ENCODE measurements at regions not wholly inside any gene's neighbourhood (a gene's known extent, or its start where the extent isn't known, plus 50 kb on each side); places are given as distances from the start of the nearest gene placed in this dataset.

GRCh38 chr2:219852626-219853025 lies 225.2 kb downstream of the SLC4A3 start:
- Mint-ChIP-seq H3K27me3 (peaks cover 54% of the 10 kb centered on the region), H3K27ac (no peak overlapping the region), H3K9me3 (peaks cover 6% of the 10 kb centered on the region), H3K36me3 (no peaks in the 10 kb centered on the region), H3K4me1 (ENCODE audit: unreplicated experiment) (peaks cover 10% of the 10 kb centered on the region), H3K4me3 (no peak overlapping the region)
- DNase-seq (ENCODE audit: extremely low spot score, unreplicated experiment): no peak
- TF ChIP-seq CTCF (conservative IDR thresholded peaks at IDR 0.05): no peak

DNA sequence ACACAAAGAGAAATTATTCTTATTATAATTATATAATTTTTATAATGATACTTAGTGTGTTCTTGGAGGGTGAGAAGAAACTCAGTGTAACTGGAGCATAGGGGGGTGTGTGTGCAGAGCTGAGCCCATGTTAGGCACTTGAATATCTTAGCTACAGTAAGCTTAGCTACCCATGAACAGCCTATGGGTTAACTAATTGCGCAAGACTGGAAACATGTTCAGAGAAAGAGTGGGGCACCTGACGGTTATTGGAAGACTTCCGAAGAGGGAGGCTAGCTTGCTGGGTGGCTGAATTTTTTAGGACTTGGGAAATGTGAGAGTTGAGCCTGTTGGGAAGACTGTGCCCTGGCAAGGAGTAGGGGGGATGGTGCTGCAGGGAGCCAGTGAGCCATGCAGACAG lies 229.2 kb downstream of the SLC4A3 start:
- no peak for DNase-seq (ENCODE audit: extremely low spot score, unreplicated experiment)
- peaks cover 6% of the 10 kb centered on the region for H3K9me3 Mint-ChIP-seq
- no peak for TF ChIP-seq CTCF (conservative IDR thresholded peaks at IDR 0.05)
- H3K4me3 Mint-ChIP-seq: no peak overlapping the region
- no peaks in the 10 kb centered on the region for H3K36me3 Mint-ChIP-seq
- peaks cover 49% of the 10 kb centered on the region for H3K27me3 Mint-ChIP-seq
- peaks cover 10% of the 10 kb centered on the region for H3K4me1 Mint-ChIP-seq (ENCODE audit: unreplicated experiment)
- H3K27ac Mint-ChIP-seq: no peak overlapping the region

DNA sequence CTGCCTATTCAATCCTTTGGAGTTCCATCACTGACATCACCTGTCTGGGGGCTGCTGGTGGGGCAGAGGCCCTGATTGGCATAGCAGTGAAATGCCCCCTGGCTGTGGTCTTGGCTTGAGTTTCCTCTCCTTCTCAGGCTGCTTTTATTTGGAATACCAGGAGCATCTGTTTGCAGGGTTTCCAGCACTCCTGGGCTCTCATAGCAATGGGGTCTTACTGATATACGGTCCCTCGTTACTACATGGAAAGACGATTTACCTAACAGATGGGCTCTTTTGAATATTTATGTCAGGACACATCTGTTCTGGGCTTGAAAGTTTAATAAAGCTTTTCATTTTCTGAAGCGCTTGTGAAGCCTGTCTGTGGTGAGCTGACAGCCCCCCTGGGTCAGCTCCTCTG lies 230.3 kb downstream of the SLC4A3 start:
- H3K27ac Mint-ChIP-seq: no peak overlapping the region
- peaks cover 39% of the 10 kb centered on the region for H3K27me3 Mint-ChIP-seq
- no peak for DNase-seq (ENCODE audit: extremely low spot score, unreplicated experiment)
- no peaks in the 10 kb centered on the region for H3K36me3 Mint-ChIP-seq
- H3K9me3 Mint-ChIP-seq: peaks cover 1% of the 10 kb centered on the region
- no peak overlapping the region for H3K4me3 Mint-ChIP-seq
- TF ChIP-seq CTCF (conservative IDR thresholded peaks at IDR 0.05): no peak
- peaks cover 2% of the 10 kb centered on the region for H3K4me1 Mint-ChIP-seq (ENCODE audit: unreplicated experiment)

DNA sequence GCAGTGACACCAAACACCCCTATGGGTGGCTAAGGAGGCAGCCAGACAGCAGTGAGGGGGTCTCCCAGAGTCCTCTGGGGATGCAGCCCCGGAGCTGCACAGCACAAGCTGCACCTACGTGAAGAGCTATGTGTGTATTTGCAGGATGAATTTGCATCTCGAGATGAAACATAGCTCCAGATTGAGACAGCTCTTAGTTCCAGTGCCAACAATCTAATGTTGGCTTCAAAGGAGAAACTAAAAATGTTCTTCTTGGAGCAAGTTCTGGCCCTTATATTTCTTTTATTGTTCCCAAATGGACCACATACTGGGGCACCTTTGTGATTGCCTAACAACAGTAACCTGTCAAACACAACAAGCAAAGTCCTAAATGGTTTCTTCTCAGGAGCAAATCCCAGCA lies 233.9 kb downstream of the SLC4A3 start:
- Mint-ChIP-seq H3K27me3 (peaks cover 18% of the 10 kb centered on the region), H3K36me3 (no peaks in the 10 kb centered on the region), H3K27ac (no peak overlapping the region), H3K4me3 (no peak overlapping the region), H3K9me3 (peaks cover 8% of the 10 kb centered on the region), H3K4me1 (ENCODE audit: unreplicated experiment) (peaks cover 10% of the 10 kb centered on the region)
- DNase-seq (ENCODE audit: extremely low spot score, unreplicated experiment): no peak
- no peak for TF ChIP-seq CTCF (conservative IDR thresholded peaks at IDR 0.05)

- no peak for DNase-seq (ENCODE audit: extremely low spot score, unreplicated experiment)
- Mint-ChIP-seq H3K9me3 (peaks cover 8% of the 10 kb centered on the region), H3K27me3 (peaks cover 8% of the 10 kb centered on the region), H3K27ac (no peak overlapping the region), H3K36me3 (no peaks in the 10 kb centered on the region), H3K4me1 (ENCODE audit: unreplicated experiment) (peaks cover 10% of the 10 kb centered on the region), H3K4me3 (no peak overlapping the region)
- no peak for TF ChIP-seq CTCF (conservative IDR thresholded peaks at IDR 0.05)
These were observed 236.7 kb downstream of the SLC4A3 start for GRCh38 chr2:219864154-219864553.

DNA sequence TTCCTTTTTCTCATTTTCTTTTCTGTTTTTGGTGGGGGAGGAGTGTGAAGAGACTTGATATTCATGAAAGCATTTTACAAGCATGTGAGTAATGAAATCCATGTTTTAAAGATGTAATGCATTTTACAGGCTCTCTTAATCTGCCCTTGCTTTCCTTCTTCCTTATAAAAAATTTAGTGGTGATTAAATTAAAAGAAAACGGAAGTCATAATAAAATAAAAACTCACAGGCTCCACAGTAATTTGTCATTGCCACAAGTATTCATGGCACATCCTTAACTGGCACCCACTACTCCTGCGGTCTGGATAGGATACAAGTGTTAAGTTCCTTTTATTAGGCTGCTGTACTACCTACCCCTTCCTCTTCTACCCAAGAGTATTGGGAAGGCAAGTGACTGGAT lies 241.2 kb downstream of the SLC4A3 start:
- no peaks in the 10 kb centered on the region for H3K36me3 Mint-ChIP-seq
- no peak for TF ChIP-seq CTCF (conservative IDR thresholded peaks at IDR 0.05)
- no peak for DNase-seq (ENCODE audit: extremely low spot score, unreplicated experiment)
- H3K27me3 Mint-ChIP-seq: peaks cover 4% of the 10 kb centered on the region
- peaks cover 19% of the 10 kb centered on the region for H3K4me1 Mint-ChIP-seq (ENCODE audit: unreplicated experiment)
- peaks cover 10% of the 10 kb centered on the region for H3K9me3 Mint-ChIP-seq
- H3K4me3 Mint-ChIP-seq: no peak overlapping the region
- H3K27ac Mint-ChIP-seq: no peak overlapping the region
